ENCODE measurements at regions not wholly inside any gene's neighbourhood (a gene's known extent, or its start where the extent isn't known, plus 50 kb on each side); places are given as distances from the start of the nearest gene placed in this dataset.

DNA sequence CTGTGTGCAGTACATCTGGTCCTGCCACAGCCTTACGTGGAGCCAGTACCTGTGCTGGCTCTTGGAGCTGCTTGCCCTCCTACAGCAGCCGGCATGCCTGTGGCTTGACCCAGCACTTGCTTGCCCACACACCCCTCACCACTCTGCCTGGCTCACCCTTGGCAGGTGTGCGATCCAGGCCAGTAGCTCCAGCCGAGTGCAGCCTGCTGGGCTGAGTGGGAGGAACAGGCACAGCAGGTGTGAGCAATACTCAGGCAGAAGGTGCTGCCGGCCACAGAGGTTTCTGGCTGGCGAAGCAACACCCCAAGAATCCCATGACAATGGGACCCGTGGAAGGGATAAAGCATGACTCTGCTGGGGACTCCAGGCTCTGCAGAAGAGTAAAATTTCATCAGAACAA is 173.5 kb upstream of the ADCY1 start:
- TF ChIP-seq CTCF (IDR thresholded peaks at IDR 0.05) (no peak), POLR2A (IDR thresholded peaks at IDR 0.05) (no peak)
